Loucy (cell line): ENCODE measurements at regions not wholly inside any gene's neighbourhood (a gene's known extent, or its start where the extent isn't known, plus 50 kb on each side); places are given as distances from the start of the nearest gene placed in this dataset.

Experiments used
- H2AFZ ChIP-seq: fragments of 200-600 bp; sonication (generic); 2 replicates; pipeline ENCODE4 v1.6.0; 2016; ENCODE audit warnings: antibody characterized with exemption, mild to moderate bottlenecking, low read length, moderate library complexity
- H3F3A ChIP-seq: fragments of 200-600 bp; 2 replicates; pipeline ENCODE4 v1.6.0; 2016; ENCODE audit warnings: antibody characterized with exemption, low read depth, mild to moderate bottlenecking
- H3K27me3 ChIP-seq: fragments of 200-600 bp; sonication (generic); 2 replicates; pipeline ENCODE4 v1.6.1; 2014; ENCODE audit warnings: low read length, mild to moderate bottlenecking; ENCODE audit not compliant: insufficient read depth, poor library complexity, severe bottlenecking
- H3K36me3 ChIP-seq: fragments of 200-600 bp; sonication (generic); 2 replicates; pipeline ENCODE4 v1.6.1; 2016; ENCODE audit warnings: low read length; ENCODE audit not compliant: insufficient read depth
- H3K4me1 ChIP-seq: fragments of 200-600 bp; sonication (generic); 2 replicates; pipeline ENCODE4 v1.5.1; 2014; ENCODE audit warnings: low read length, mild to moderate bottlenecking; ENCODE audit not compliant: insufficient read depth, poor library complexity, severe bottlenecking
- H3K4me2 ChIP-seq: fragments of 200-600 bp; sonication (generic); 2 replicates; pipeline ENCODE4 v1.6.0; 2014; ENCODE audit warnings: antibody characterized with exemption, low read length, low read depth, mild to moderate bottlenecking; ENCODE audit not compliant: poor library complexity, severe bottlenecking
- H3K4me3 ChIP-seq: fragments of 200-600 bp; sonication (generic); 2 replicates; pipeline ENCODE4 v1.5.1; 2014; ENCODE audit warnings: low read length, mild to moderate bottlenecking, mixed read lengths; ENCODE audit not compliant: poor library complexity, severe bottlenecking
- H3K79me2 ChIP-seq: fragments of 200-600 bp; sonication (generic); 2 replicates; pipeline ENCODE4 v1.6.1; 2014; ENCODE audit warnings: low read length; ENCODE audit not compliant: insufficient read depth
- H3K9ac ChIP-seq: fragments of 200-600 bp; sonication (generic); 2 replicates; pipeline ENCODE4 v1.6.0; 2014; ENCODE audit warnings: mild to moderate bottlenecking, low read depth, low read length, moderate library complexity; ENCODE audit not compliant: poor library complexity, severe bottlenecking
- H3K9me2 ChIP-seq: fragments of 200-600 bp; sonication (generic); replicated peaks from 2 replicates; pipeline ENCODE4 v1.6.1; 2016; ENCODE audit warnings: low read depth, low read length, mixed read lengths
- H3K9me3 ChIP-seq: fragments of 200-600 bp; sonication (generic); 2 replicates; pipeline ENCODE4 v1.6.1; 2014; ENCODE audit warnings: mild to moderate bottlenecking, antibody characterized with exemption, low read length, low read depth; ENCODE audit not compliant: insufficient read depth
- H4K20me1 ChIP-seq: fragments of 200-600 bp; sonication (generic); 2 replicates; pipeline ENCODE4 v1.6.0; 2014; ENCODE audit warnings: antibody characterized with exemption, low read length, mild to moderate bottlenecking; ENCODE audit not compliant: insufficient read depth, poor library complexity, severe bottlenecking
- EZH2phosphoT487 ChIP-seq: fragments of 200-600 bp; IDR thresholded peaks from 2 replicates; pipeline ENCODE4 v1.6.1; 2018; ENCODE audit warnings: antibody characterized with exemption, mild to moderate bottlenecking, moderate library complexity, borderline replicate concordance
- TF ChIP-seq, protein P1 (sequence below): fragments of 200-600 bp; sonication (generic); conservative IDR thresholded peaks from 2 replicates; pipeline ENCODE4 v1.5.1; 2014; ENCODE audit warnings: mild to moderate bottlenecking, antibody characterized with exemption, low read length

DNA sequence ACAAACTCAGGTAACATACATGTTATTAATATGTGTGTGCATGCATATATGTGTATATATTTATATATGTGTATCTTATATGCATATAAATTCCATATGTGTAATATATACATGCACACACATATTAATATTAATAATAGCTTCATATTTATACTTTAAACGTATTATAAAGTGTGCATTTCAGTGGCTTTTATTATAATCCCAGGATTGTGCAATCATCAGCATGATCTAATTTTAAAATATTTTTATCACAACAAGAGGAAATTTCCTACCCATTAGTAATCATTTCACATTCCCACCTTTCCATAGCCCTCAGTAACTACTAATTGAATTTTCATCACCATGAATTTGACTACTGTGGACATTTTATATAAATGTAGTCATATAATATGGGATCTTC, 2211.9 kb upstream of the TENM3 start:
- Histone ChIP-seq H3K9me2 (no peaks in the 10 kb centered on the region), H3K27me3 (no peaks in the 10 kb centered on the region), H3K79me2 (no peaks in the 10 kb centered on the region), H3K9ac (no peak overlapping the region), H3F3A (no peaks in the 10 kb centered on the region), H4K20me1 (no peaks in the 10 kb centered on the region), H3K4me1 (no peaks in the 10 kb centered on the region), H3K4me3 (no peak overlapping the region), H3K4me2 (no peak overlapping the region), H3K36me3 (no peaks in the 10 kb centered on the region), H3K9me3 (no peaks in the 10 kb centered on the region), H2AFZ (no peak overlapping the region)
- TF ChIP-seq EZH2phosphoT487: no peak
- TF ChIP-seq, protein P1, sequence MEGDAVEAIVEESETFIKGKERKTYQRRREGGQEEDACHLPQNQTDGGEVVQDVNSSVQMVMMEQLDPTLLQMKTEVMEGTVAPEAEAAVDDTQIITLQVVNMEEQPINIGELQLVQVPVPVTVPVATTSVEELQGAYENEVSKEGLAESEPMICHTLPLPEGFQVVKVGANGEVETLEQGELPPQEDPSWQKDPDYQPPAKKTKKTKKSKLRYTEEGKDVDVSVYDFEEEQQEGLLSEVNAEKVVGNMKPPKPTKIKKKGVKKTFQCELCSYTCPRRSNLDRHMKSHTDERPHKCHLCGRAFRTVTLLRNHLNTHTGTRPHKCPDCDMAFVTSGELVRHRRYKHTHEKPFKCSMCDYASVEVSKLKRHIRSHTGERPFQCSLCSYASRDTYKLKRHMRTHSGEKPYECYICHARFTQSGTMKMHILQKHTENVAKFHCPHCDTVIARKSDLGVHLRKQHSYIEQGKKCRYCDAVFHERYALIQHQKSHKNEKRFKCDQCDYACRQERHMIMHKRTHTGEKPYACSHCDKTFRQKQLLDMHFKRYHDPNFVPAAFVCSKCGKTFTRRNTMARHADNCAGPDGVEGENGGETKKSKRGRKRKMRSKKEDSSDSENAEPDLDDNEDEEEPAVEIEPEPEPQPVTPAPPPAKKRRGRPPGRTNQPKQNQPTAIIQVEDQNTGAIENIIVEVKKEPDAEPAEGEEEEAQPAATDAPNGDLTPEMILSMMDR: no peak

GRCh38 chr4:180041576-180041975, 2201.6 kb upstream of the TENM3 start:
- TF ChIP-seq, protein P1: no peak
- no peak for TF ChIP-seq EZH2phosphoT487
- H2AFZ ChIP-seq: no peak overlapping the region
- no peak overlapping the region for H3K9ac ChIP-seq
- H3K4me2 ChIP-seq: no peak overlapping the region
- no peaks in the 10 kb centered on the region for H3K27me3 ChIP-seq
- H3K4me3 ChIP-seq: no peak overlapping the region
- no peaks in the 10 kb centered on the region for H3F3A ChIP-seq
- H3K9me2 ChIP-seq: no peaks in the 10 kb centered on the region
- H4K20me1 ChIP-seq: no peaks in the 10 kb centered on the region
- H3K79me2 ChIP-seq: no peaks in the 10 kb centered on the region
- H3K9me3 ChIP-seq: no peaks in the 10 kb centered on the region
- no peaks in the 10 kb centered on the region for H3K36me3 ChIP-seq
- no peaks in the 10 kb centered on the region for H3K4me1 ChIP-seq

DNA sequence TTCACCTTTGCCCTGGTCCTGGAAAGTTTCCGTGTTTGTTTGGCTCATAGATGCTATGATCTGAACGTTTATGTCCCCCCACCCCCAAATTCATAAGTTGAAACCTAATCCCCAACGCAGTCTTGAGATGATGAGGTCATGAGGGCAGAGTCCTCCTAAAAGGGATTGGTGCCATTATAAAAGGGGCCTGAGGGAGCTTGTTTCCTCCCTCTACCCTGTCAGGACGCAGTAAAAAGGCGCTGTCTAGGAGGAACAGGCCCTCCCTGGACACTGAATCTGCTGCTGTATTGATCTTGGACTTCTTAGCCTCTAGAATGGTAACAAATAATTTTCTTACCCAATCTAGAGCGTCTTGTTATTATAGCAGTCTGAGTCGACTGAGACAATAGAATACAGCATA, 2190.6 kb upstream of the TENM3 start:
- Histone ChIP-seq H2AFZ (no peak overlapping the region), H3K4me1 (no peaks in the 10 kb centered on the region), H3F3A (no peaks in the 10 kb centered on the region), H3K4me2 (no peak overlapping the region), H3K36me3 (no peaks in the 10 kb centered on the region), H3K9ac (no peak overlapping the region), H3K27me3 (no peaks in the 10 kb centered on the region), H3K79me2 (no peaks in the 10 kb centered on the region), H3K9me3 (no peaks in the 10 kb centered on the region), H3K9me2 (no peaks in the 10 kb centered on the region), H4K20me1 (no peaks in the 10 kb centered on the region), H3K4me3 (no peak overlapping the region)
- no peak for TF ChIP-seq EZH2phosphoT487
- TF ChIP-seq, protein P1: no peak
